ENCODE measurements at regions not wholly inside any gene's neighbourhood (a gene's known extent, or its start where the extent isn't known, plus 50 kb on each side); places are given as distances from the start of the nearest gene placed in this dataset.

GRCh38 chr13:99436686-99437416 lies 64.4 kb upstream of the TM9SF2 start (continued):
- TF ChIP-seq, protein P1, sequence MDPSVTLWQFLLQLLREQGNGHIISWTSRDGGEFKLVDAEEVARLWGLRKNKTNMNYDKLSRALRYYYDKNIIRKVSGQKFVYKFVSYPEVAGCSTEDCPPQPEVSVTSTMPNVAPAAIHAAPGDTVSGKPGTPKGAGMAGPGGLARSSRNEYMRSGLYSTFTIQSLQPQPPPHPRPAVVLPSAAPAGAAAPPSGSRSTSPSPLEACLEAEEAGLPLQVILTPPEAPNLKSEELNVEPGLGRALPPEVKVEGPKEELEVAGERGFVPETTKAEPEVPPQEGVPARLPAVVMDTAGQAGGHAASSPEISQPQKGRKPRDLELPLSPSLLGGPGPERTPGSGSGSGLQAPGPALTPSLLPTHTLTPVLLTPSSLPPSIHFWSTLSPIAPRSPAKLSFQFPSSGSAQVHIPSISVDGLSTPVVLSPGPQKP (IDR thresholded peaks at IDR 0.05; ENCODE audit: borderline replicate concordance, low read depth, low read length) = no peak

GRCh38 chr13:99439048-99439447 lies 62.2 kb upstream of the TM9SF2 start:
- CTCF ChIA-PET = interaction anchor here (0.8 to 1.0 kb wide), 2 partner anchors 66 to 263 kb away, joined by 3 read pairs; no protein-coding TSS in a partner anchor
- no peak for TF ChIP-seq MXI1 (IDR thresholded peaks at IDR 0.05; ENCODE audit: borderline replicate concordance, low read depth, low read length)
- no peak for TF ChIP-seq FOS (IDR thresholded peaks at IDR 0.05; ENCODE audit: low read depth, low read length)
- no peak for TF ChIP-seq CHD1 (IDR thresholded peaks at IDR 0.05; ENCODE audit: low read depth, low read length)
- TF ChIP-seq USF2 (IDR thresholded peaks at IDR 0.05; ENCODE audit: low read depth, low read length) = no peak
- no peak for TF ChIP-seq POLR2A (IDR thresholded peaks at IDR 0.05; ENCODE audit: low read depth, low read length)
- TF ChIP-seq RFX5 (IDR thresholded peaks at IDR 0.05; ENCODE audit: low read depth, low read length) = no peak
- TF ChIP-seq RAD21 (IDR thresholded peaks at IDR 0.05; ENCODE audit: low read length) = no peak
- TF ChIP-seq NFE2L2 (IDR thresholded peaks at IDR 0.05; ENCODE audit: low read depth, low read length) = no peak
- TF ChIP-seq CEBPB (IDR thresholded peaks at IDR 0.05; ENCODE audit: low read depth, low read length) = no peak
- no peak for TF ChIP-seq RCOR1 (IDR thresholded peaks at IDR 0.05; ENCODE audit: insufficient replicate concordance, low read length)
- no peak for TF ChIP-seq CTCF (conservative IDR thresholded peaks at IDR 0.05; ENCODE audit: low read depth, low read length)
- TF ChIP-seq BHLHE40 (IDR thresholded peaks at IDR 0.05; ENCODE audit: low read depth, low read length) = no peak

More at GRCh38 chr13:99439048-99439447, 62.2 kb upstream of the TM9SF2 start:
- Histone ChIP-seq H3K36me3 (ENCODE audit: control insufficient read depth, insufficient read depth, low read length) (no peaks in the 10 kb centered on the region), H3K4me3 (ENCODE audit: insufficient read depth, low read depth, low read length) (no peak overlapping the region), H3K23ac (ENCODE audit: low read depth, low read length) (no peak overlapping the region), H2AK5ac (ENCODE audit: low read depth, low read length) (no peak overlapping the region), H3K4me2 (ENCODE audit: low read depth, low read length) (no peak overlapping the region), H3K27me3 (ENCODE audit: control insufficient read depth, insufficient read depth, low read length) (peaks cover 20% of the 10 kb centered on the region), H3K9me1 (ENCODE audit: insufficient read depth, low read length) (peaks cover 3% of the 10 kb centered on the region; the same call in 1 of the 2 replicates), H3K4ac (ENCODE audit: low read depth, low read length) (no peak overlapping the region), H4K5ac (ENCODE audit: low read depth, low read length) (no peak overlapping the region), H2BK15ac (ENCODE audit: low read depth, low read length) (no peak overlapping the region), H3K79me1 (ENCODE audit: low read depth in 1 of 2, low read length in 2 of 2) (no peaks in the 10 kb centered on the region), H4K91ac (ENCODE audit: insufficient read depth, low read depth, low read length) (no peak overlapping the region), H2AK9ac (replicated peaks; ENCODE audit: low read depth, low read length, poor library complexity) (no peak overlapping the region), H2BK120ac (ENCODE audit: low read depth, low read length) (no peak overlapping the region), H3K14ac (replicated peaks; ENCODE audit: low read depth, low read length) (no peak overlapping the region), H4K8ac (ENCODE audit: low read depth in 2 of 2, low read length in 2 of 2) (no peak overlapping the region), H3K9me3 (ENCODE audit: control insufficient read depth, insufficient read depth, low read length) (no peaks in the 10 kb centered on the region), H4K20me1 (ENCODE audit: insufficient read depth, low read length) (no peaks in the 10 kb centered on the region), H2BK20ac (ENCODE audit: low read depth, low read length) (no peak overlapping the region), H3K4me1 (ENCODE audit: control insufficient read depth, insufficient read depth, low read length) (no peaks in the 10 kb centered on the region), H3K27ac (ENCODE audit: insufficient read depth, low read length) (no peak overlapping the region), H2BK5ac (ENCODE audit: low read depth, low read length, poor library complexity, severe bottlenecking) (no peak overlapping the region), H3K18ac (ENCODE audit: low read depth, low read length) (no peak overlapping the region), H2AFZ (replicated peaks; ENCODE audit: low read length, poor library complexity) (no peak overlapping the region), H3K56ac (ENCODE audit: extremely low read depth, insufficient read depth, low read length) (no peak overlapping the region), H3K9ac (ENCODE audit: low read depth, low read length) (no peak overlapping the region)
- BruUV-seq (replicated peaks) = no TSS peak
- intact Hi-C loops (cut with micrococcal nuclease) = no loop called here
- dilution Hi-C loops (cut with HindIII; ENCODE audit: low sequenced_read_pairs, unreplicated experiment) = no loop called here
- in situ Hi-C loops (cut with MboI; ENCODE audit: low sequenced_read_pairs) = loop anchor here (5.0 kb wide), 2 partner anchors 167 to 262 kb away; no protein-coding TSS in a partner anchor
- WGBS, 2 experiments (ENCODE audit: extremely low coverage in 2 of 2, insufficient read length in 1 of 2) = 76% methylated on average over 7 of the region's 7 CpGs; no CpG with 5 or more reads in 1 of the 2 experiments
- ATAC-seq (ENCODE audit: low read depth) (no peak), DNase-seq (no peak)
- POLR2A ChIA-PET (ENCODE audit: unreplicated experiment) = no interaction called here
